NCI-H2196 treated with DMSO at 0.1 percent for 48 hours (cell line): ENCODE measurements at regions not wholly inside any gene's neighbourhood (a gene's known extent, or its start where the extent isn't known, plus 50 kb on each side); places are given as distances from the start of the nearest gene placed in this dataset.

Source experiments
- DNase-seq: peaks from one replicate; lab custom pipeline; 2025; ENCODE audit not compliant: unreplicated experiment; lab: John Stamatoyannopoulos, UW

DNA sequence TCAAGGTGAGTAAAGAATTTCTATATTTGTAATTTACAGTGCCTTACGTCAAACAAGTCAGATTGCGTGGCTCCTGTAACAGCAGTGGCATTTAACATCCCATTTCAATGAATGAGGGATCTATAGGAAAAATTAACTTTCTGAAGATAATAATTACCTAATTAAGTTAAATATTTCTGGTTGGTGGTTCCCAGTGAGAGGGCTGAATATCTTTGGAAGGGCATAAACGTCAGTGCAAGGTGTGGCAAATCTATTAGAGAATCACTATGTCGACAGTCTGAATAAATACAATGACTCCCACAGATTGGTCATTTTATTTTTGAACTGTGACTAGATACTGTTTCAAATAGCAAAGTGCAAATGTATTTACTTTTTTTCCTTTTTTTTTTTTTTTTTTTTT is 80.0 kb downstream of the S1PR1 start:
- DNase-seq = no peak

DNA sequence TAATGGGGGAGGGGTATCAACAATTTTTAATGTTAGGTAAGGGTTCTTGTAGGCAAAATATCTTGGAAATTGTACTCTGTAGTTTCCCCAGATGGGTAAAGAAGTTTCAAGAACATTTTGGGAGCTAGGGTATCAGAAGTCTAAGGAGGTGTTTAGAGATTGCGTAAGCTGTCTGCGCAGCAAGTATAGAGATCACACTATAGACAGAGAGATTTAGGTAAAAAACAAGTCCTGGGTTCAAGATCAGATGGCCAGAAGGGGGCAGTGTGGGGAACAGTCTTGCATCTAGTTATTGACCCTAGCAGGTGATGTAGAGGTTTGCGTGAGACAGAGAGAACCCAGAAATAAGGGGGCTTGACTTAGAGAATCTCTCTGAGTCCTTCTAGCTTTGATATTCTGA is 80.8 kb downstream of the S1PR1 start:
- no peak for DNase-seq

DNA sequence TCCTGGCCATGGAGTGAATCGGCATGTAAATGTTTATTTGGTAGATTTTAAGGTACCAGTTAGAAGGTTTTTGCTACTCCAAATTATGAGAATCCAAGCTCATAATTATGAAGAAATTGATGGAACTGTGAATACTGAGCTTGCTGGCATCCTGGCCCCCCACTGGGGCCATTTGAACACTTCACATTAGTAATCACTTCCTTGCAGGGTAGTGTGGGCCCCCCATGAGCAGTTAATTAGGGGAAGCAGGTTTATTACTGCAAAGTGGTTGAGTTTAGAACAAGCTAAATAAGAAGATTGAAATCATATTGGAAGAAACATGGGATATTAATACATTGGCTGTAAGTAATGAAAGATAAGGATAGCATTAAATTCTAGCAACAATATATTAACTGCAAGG is 86.7 kb downstream of the S1PR1 start:
- DNase-seq = no peak

DNA sequence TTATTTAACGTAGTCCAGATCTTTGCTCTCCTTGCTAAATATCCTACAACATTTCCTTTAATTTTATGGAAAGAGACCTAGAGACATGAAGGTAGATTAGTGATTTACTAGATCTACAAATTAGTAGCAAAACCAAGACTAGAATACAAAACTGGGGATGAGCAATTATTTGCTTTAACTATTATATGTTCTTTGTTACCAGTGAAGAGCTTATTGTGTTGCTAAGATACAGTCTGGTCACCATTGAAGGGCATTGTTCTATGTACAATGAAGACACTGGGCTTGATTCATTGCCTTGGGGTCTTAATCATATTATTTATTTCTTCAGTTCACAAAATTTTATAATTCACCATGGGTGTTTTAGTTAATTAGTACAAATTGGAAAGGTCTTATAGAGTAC is 88.3 kb downstream of the S1PR1 start:
- DNase-seq = no peak

DNA sequence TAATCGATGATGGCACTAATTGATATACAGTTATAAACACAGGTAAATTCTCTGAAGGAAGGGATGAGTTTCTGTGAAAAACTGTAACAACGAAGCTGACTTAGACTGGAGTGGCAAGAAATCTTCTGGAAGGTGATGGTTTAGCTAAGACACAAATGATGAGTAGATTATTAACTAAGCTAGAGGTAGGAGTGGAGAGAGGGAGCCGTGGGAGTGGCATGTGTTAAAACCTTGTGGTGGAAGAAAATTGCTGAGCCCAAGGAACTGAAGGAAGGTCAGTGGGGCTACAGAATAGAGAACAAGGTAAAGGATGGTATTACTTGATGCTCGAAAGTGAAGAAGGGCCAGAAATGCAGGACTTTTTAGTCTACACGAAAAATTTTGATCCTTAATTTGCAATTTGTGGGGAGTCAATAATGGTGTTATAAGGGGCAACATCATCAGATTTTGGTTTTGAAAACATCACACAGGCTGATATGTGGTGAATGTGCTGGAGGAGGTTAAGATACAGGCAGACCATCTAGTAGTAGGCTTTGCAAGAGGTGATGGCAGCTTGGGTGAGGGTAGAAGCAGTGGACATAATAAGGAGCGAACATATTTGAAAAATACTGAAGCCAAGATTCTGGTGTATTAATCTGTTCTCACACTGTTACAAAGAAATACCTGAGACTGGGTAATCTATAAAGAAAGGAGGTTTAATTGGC is 93.8 kb downstream of the S1PR1 start:
- DNase-seq = no peak

DNA sequence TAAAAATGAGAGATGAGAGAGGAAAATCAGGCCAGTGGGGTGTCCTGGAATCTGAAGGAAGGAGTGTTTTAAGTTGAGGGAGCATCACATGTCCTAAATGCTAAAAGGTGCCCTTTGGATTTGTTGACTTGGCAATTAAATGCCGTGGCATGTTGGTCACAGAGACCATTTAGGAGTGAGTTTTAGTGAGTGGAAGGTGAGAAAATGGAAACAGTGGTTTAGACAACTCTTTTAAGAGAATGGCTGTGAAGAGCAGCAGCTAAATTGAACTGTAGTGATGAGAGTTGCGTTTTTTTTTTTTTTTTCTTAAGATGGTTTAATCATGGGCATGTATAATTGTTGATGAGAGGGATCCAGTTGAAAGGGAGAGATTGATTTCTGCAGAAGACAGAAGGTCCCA is 95.0 kb downstream of the S1PR1 start:
- DNase-seq = no peak

DNA sequence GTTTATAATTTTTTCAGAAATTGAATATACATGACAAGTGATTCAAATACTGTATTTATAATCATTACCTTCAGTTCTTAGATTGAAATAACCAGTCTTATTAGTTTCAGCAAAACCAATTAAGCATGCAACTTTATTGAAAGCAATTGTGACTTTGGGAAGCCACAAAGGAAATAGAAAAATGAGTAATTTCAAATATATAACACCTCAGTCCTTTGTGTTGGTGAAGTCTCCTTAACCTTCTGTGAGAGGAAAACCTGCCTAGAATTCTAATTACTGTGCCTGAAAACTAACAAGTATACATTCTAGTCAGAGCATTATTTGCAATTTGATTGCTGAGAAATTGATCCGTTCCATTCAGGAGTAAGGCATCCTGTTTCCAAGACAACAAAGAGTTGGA is 95.8 kb downstream of the S1PR1 start:
- no peak for DNase-seq

DNA sequence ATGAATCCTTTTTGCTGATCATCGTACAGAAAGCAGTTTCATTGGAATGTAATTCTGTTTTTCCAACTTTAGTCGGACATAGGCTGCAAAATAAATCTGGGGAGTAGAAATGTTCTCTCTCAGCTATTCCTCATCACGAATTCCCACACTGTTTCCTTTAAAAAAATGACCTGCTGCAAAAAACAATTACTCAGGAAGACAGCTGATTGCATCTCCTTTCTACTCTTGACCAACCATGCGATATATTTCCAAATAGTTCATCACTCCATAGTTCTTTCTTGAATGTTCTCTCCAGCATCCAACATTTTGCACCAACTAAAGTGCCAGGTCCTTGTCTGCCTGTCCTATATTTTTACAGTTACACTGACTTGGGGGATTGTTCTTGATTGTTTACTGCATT is 96.4 kb downstream of the S1PR1 start:
- DNase-seq = no peak

DNA sequence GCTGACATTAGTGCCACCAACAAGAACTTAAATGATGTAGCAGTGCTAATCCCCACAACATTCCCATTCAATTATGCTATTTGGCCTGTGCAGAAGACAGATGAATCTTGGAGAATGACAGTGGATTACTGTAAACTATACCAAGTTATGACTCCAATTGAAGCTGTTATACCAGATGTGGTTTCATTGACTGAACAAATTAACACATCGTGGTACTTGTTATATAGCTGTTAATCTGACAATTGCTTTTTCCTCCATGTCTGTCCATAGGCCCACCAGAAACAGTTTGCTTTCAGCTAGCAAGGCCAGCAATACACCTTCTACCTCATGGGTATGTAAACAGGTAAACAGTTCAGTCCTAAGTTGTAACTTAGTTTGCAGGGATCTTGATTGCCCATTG is 101.1 kb downstream of the S1PR1 start:
- DNase-seq = no peak

DNA sequence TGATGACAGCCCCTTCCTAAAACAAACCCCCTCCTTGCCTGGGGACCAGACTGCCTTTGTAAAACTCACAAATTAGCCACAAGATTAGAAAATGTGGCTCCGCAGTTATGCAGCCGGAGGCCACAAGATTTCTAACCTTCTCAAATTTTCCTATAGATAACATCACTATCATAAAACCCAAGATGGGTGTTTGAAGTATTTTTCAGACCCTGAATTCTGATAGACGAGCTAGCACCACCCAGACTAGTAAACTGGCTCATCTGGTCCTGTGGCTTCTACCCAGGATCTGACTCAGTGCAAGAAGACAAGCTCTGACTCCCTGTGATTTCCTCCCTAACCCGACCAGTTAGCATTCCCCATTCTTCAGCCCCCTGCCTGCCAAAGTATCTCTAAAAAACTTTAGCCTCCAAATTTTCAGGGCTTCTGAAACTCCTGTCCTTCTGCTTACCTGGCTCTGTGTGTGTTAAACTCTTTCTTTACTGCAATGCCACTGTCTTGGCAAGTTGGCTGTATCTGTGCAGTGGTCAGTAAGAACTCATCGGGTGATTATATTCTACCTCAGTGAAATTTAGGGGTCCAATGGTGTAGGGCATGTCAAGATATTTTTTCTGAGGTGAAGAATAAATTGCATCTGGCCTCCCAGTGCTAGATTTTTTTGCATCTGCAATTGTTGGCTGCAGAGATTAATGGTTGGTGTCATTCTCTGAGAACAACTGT is 102.1 kb downstream of the S1PR1 start:
- no peak for DNase-seq

DNA sequence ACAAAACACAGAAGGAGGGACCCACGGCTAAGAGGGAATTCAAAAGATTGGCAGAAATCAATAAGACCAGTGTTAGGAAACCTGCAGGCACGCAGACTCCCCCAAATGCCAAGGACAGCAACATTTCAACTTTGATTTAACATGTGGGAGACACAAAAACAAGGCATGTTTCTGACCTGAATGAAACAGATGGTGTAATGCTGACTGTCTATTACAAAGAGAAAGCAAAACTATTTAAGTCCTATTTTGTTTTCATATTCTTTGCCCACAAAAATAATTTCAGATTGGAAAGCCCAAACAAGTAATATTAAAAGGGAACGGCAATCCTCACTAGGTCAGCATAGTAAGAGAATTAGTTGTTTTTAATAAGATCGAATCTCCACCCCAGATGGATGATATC is 107.9 kb downstream of the S1PR1 start:
- no peak for DNase-seq

DNA sequence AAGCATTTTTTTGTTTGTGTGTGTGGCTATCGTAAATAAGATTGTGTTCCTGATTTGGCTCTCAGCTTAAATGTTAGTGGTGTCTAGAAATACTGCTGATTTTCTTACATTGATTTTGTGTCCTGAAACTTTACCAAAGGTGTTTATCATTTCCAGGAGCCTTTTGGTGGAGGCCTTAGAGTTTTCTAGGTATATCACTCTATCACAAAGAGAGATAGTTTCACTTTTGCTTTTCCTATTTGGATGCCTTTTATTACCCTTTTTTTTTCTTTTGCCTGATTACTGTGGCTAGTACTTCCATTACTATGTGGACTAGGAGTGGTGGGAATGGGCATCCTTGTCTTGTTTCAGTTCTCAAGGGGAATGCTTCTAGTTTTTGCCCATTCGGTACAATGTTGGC is 109.6 kb downstream of the S1PR1 start:
- DNase-seq = no peak

DNA sequence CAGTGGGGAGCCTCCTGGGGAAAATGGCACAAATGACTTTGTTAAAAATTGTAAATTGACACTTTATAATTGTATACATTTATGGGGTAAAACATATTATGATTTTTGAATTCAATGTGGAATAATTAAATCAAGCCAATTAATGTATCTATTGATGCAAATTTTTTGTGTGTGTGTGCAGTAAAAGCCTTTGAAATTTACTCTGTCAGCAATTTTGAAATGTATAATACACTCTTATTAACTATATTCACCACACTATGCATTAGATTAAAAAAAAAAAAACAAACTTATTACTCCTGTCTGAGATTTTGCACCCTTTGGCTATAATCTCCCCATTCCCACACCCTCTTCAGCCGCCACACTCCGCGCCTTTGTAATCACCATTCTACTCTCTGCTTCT is 119.2 kb downstream of the S1PR1 start:
- DNase-seq = no peak

DNA sequence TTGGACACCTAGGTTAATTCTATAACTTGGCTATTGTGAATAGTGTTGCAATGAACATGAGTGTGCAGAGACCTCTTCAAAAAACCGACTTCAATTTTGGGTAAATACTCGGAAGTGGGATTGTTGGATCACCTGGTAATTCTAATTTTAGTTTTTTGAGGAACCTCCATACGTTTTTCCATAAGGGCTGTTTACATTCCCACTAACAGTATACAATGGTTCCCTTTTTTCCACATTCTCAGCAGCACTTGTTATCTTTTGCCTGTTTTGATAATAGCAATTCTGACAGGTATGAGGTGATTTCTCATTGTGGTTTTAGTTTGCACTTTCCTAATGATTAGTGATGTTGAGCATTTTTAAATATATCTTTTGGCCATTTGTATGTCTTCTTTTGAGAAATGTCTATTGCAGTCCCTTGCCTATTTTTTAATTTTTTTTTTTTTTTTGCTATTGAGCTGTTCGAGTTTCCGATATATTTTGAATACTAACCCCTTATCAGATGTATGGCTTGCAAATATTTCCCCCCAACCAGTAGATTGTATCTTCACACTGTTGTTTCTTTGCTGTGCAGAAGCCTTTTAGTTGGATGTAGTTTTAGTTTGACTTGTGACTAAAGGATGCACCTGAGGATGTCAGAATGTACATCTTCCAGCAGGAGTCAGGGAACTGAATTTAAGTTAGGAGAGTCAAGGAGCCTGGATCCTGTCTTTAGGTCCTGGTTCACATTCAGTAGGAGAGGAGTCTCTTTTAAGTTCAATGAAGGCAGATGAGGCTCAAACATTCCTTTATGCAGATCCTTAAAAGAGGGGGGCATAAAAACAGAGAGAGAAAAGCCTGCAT is 120.0 kb downstream of the S1PR1 start:
- no peak for DNase-seq

DNA sequence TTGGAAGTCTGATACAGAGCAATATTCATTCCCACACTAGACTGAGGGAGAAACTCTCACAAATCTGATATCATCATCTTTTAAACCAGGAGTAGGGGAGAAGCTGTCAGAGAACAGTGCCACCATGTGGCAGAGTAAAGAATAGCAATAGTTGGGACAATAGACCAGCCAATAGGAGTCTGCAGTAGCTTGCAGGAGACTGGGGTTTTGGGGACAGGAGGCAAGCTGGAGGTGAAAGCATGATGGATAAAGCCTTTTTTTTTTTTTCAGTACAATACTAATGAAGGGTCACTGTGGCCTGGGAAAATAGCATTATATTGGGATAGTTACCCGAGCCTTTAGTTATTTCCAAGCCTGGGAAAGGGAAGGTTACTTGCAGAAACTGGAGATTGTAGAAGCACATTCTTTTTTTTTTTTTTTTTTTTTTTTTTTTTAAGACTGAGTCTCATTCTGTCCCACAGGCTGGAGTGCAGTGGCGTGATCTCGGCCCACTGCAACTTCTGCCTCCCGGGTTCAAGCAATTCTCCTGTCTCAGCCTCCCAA is 120.7 kb downstream of the S1PR1 start:
- DNase-seq = peak; percentile 49

DNA sequence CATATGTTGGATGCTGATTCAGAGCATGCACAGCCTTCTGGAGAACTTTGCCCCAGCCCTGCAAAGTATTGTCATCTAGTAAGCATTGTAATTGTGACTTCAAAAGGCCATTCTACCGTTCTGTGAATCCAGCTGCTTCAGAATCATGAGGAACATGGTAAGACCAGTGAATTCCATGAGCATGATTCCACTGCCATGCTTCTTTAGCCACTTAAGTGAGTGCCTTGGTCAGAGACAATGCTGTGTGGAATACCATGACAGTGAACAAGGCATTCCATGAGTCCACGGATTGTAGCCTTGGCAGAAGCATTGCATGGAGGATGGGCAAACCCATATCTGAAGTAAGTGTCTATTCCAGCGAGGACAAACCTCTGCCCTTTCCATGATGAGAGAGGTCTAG is 123.7 kb downstream of the S1PR1 start:
- no peak for DNase-seq

DNA sequence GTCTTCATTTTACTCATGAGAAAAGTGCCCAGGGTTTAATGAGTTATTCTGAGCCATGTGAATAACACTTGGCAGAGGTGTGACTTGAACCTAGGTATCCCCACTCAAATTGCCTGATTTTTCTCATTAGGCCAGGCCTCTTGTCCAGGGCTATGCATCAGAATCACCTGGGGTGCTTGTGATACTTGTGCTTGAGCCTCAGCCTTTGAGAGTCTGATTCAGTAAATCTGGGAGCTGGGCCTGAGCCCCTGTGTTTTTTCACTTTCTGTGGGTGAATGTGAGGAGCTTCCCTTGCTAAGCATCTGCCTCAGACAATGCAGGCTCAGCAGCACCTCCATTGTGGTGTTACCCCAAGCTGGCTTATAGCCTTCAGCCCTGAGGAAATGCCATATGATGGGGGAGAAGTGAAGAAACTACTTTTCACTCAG is 127.1 kb downstream of the S1PR1 start:
- no peak for DNase-seq

DNA sequence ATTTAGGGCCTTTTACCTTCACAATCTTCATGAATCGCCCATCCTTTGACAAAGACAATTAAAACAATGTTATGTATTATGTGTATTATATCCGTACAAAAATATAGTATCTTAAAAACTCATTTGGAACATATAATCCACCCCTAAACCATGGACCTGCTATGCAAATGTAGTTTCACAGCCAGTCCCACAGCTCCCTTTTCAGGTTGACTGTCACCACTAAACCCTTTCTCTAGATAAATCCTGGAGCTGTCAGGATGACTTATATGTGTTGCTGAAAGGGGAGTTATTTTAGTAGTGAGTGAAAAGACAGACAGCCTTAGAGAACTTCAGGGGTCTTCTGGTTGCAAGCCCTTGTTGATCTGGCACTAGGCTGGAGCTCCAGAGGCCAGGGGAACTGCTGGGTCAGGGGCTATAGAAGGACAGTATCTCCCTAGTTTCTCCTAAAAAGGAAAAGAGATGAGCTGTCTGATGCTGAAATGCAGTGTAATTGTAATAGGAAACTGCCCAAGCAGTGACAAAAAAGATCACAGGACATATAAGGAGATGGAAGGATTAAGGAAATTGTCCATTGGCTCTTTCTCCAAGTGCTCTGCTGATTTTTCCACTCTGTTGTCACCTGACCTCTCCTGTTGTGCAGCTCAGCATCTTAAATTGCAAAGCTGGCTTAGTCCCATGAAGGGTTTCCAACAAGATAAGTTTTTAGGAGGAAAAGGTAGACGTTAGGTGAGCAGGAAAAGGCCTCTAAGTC is 127.7 kb downstream of the S1PR1 start:
- no peak for DNase-seq

DNA sequence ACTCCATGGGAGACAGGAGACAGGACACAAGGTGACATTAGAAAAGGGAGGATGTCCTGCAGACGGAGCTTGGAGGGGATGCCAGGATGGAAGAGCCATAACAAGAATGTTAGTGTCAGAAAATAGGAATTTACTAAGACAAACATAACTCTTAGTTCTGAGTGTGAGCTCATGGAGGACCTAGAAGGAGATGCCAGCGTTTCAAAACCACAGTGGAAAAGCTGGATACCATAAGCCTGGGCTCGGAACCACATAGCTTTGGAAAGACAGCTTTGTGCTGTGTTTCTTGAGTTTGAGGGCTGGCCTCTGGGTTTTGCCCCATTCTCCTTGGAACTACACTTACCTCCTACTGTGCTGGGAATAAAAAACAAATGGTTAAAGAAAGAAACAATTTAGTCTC is 128.4 kb downstream of the S1PR1 start:
- DNase-seq = no peak

DNA sequence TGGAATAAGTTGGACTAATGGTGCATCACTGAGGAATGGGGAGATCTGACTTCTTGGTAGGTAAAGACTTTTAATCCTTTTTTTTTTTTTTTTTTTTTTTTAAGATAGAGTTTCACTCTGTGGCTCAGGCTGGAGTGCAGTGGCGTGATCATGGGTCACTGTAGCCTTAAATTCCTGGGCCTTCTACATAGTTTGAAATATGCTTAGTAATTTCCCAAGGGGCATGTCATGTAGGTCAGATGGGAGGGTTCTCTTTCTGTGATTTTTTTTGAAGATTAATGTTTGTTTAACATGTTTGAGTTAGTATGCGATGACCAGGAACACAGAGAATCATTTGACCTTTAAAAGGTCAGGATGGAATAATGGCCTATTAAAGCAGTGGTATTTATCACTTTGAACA is 129.1 kb downstream of the S1PR1 start:
- DNase-seq = no peak
